SK-N-SH (cell line): ENCODE measurements at regions not wholly inside any gene's neighbourhood (a gene's known extent, or its start where the extent isn't known, plus 50 kb on each side); places are given as distances from the start of the nearest gene placed in this dataset.

ENCODE experiments used
- CTCF ChIA-PET: fragments of 300-600, 350-600 bp; formaldehyde crosslinking; extraction: SDS; loops from one replicate; lab custom pipeline; 2021; lab: Yijun Ruan, JAX
- POLR2A ChIA-PET: fragments of 350-600 bp; sonication (Branson Sonifier 250); formaldehyde crosslinking; extraction: SDS; loops from one replicate; lab custom pipeline; 2020; ENCODE audit warnings: antibody characterized with exemption, inconsistent platforms; lab: Yijun Ruan, JAX
- DNase-seq: peaks from one replicate; pipeline ENCODE4 v3.0.0; 2012
- H2AFZ ChIP-seq: fragments of 200-600 bp; sonication (generic); 2 replicates; pipeline ENCODE4 v1.8.1; 2016; ENCODE audit warnings: antibody characterized with exemption, mild to moderate bottlenecking, low read depth
- H3F3A ChIP-seq: fragments of 200-600 bp; sonication (generic); replicated peaks from 2 replicates; pipeline ENCODE3; 2016; ENCODE audit warnings: antibody characterized with exemption, mild to moderate bottlenecking; ENCODE audit not compliant: insufficient read depth
- H3K27ac ChIP-seq, 2 experiments: fragments of 200-500 bp in 1 of 2; fragments of 200-600 bp in 1 of 2; sonication (Bioruptor generic) in 1 of 2; sonication (generic), shearing (Covaris generic) in 1 of 2; 2 replicates each; pipeline versions ENCODE4 v1.5.1 to v1.6.1; 2014 to 2016; ENCODE audit warnings: low read depth in 2 of 2, inconsistent platforms in 1 of 2, low read length in 1 of 2, mild to moderate bottlenecking in 1 of 2, mixed read lengths in 1 of 2
- H3K27me3 ChIP-seq: fragments of 200-600 bp; sonication (generic), shearing (Covaris generic); 2 replicates; pipeline ENCODE4 v1.6.1; 2016; ENCODE audit warnings: mixed run types; ENCODE audit not compliant: insufficient read depth
- H3K36me3 ChIP-seq, 2 experiments: fragments of 200-500 bp in 1 of 2; fragments of 200-600 bp in 1 of 2; sonication (Bioruptor generic) in 1 of 2; sonication (generic) in 1 of 2; replicated peaks in 1 of 2; 2 replicates each; pipeline versions ENCODE3 to v1.5.1; 2014 to 2016; ENCODE audit warnings: low read length in 1 of 2, mild to moderate bottlenecking in 1 of 2; ENCODE audit not compliant: insufficient read depth in 2 of 2, control insufficient read depth in 1 of 2
- H3K4me1 ChIP-seq, 2 experiments: fragments of 200-500 bp in 1 of 2; fragments of 200-600 bp in 1 of 2; sonication (Bioruptor generic) in 1 of 2; sonication (generic), shearing (Covaris generic) in 1 of 2; 2 replicates each; pipeline versions ENCODE4 v1.5.1 to v1.6.1; 2014 to 2016; ENCODE audit warnings: low read depth in 1 of 2, low read length in 1 of 2, mixed run types in 1 of 2; ENCODE audit not compliant: insufficient read depth in 2 of 2, control insufficient read depth in 1 of 2
- H3K4me2 ChIP-seq: fragments of 200-600 bp; sonication (generic), shearing (Covaris generic); 2 replicates; pipeline ENCODE4 v1.6.1; 2017; ENCODE audit warnings: mixed run types
- H3K4me3 ChIP-seq, 2 experiments: fragments of 200-500 bp in 1 of 2; fragments of 200-600 bp in 1 of 2; sonication (Bioruptor generic) in 1 of 2; sonication (generic), shearing (Covaris generic) in 1 of 2; 2 replicates each; pipeline versions ENCODE4 v1.5.1 to v1.8.1; 2014 to 2016; ENCODE audit warnings: low read depth in 2 of 2, inconsistent platforms in 1 of 2, low read length in 1 of 2, mild to moderate bottlenecking in 1 of 2, mixed read lengths in 1 of 2, moderate library complexity in 1 of 2
- H3K79me2 ChIP-seq: fragments of 200-600 bp; sonication (generic); 2 replicates; pipeline ENCODE4 v1.8.1; 2017; ENCODE audit warnings: mild to moderate bottlenecking; ENCODE audit not compliant: insufficient read depth
- H3K9ac ChIP-seq: fragments of 200-600 bp; sonication (generic); 2 replicates; pipeline ENCODE4 v1.6.1; 2017; ENCODE audit warnings: mixed run types
- H3K9me2 ChIP-seq: fragments of 200-600 bp; sonication (generic); 2 replicates; pipeline ENCODE4 v1.6.1; 2017; ENCODE audit warnings: mixed run types
- H3K9me3 ChIP-seq: fragments of 200-600 bp; sonication (generic); 2 replicates; pipeline ENCODE4 v1.6.1; 2017; ENCODE audit warnings: mixed run types, mild to moderate bottlenecking, moderate library complexity
- H4K20me1 ChIP-seq: fragments of 200-600 bp; sonication (generic); 2 replicates; pipeline ENCODE4 v1.6.1; 2017; ENCODE audit warnings: mild to moderate bottlenecking, mixed run types; ENCODE audit not compliant: insufficient read depth
- MXI1 ChIP-seq: IDR thresholded peaks from 2 replicates; pipeline ENCODE4 v1.6.1; 2012; ENCODE audit warnings: mild to moderate bottlenecking, low read depth, low read length, improper control_type of control experiment
- POLR2AphosphoS5 ChIP-seq: IDR thresholded peaks from 2 replicates; pipeline ENCODE4 v1.6.1; 2012; ENCODE audit warnings: low read depth, low read length
- TCF12 ChIP-seq: IDR thresholded peaks from 2 replicates; pipeline ENCODE4 v1.4.0; 2012
- WGBS: methylation state at CpG from one replicate; pipeline ENCODE4 v1.1.6; 2017; ENCODE audit warnings: low lambda C conversion rate; 5-methylcytosine and 5-hydroxymethylcytosine counted together
- TF ChIP-seq, protein P1 (sequence below): IDR thresholded peaks from 2 replicates; pipeline ENCODE4 v1.6.1; 2012; ENCODE audit warnings: mild to moderate bottlenecking, low read depth, low read length, moderate library complexity
- TF ChIP-seq, protein P2 (sequence below): fragments of 150-350 bp; IDR thresholded peaks from 2 replicates; pipeline ENCODE4 v1.6.1; 2017; ENCODE audit warnings: antibody characterized with exemption, low read length, low read depth, borderline replicate concordance
- TF ChIP-seq, protein P3 (sequence below): fragments of 150-350 bp; IDR thresholded peaks from 2 replicates; pipeline ENCODE4 v1.6.1; 2016; ENCODE audit warnings: mild to moderate bottlenecking, low read depth, low read length

DNA sequence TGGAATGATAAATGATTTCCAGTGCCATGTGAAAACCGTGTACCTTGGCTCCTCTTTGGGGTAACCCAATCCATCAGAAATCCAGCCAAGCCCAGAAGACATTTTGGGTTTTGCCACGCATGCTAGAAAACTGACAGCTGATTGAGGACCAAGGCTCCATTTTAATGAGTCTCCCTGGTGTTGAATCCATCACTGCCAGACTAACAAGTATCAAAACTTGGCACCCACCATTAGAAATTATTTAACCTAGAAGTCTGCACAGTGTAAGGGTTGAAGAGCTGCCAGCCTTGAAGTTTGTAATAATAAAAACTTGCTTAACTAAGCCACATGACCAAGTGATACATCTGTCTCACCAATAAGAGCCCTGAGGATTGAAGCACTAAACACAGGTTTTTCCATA lies 369.9 kb downstream of the DNAH5 start (continued):
- TF ChIP-seq, protein P1, sequence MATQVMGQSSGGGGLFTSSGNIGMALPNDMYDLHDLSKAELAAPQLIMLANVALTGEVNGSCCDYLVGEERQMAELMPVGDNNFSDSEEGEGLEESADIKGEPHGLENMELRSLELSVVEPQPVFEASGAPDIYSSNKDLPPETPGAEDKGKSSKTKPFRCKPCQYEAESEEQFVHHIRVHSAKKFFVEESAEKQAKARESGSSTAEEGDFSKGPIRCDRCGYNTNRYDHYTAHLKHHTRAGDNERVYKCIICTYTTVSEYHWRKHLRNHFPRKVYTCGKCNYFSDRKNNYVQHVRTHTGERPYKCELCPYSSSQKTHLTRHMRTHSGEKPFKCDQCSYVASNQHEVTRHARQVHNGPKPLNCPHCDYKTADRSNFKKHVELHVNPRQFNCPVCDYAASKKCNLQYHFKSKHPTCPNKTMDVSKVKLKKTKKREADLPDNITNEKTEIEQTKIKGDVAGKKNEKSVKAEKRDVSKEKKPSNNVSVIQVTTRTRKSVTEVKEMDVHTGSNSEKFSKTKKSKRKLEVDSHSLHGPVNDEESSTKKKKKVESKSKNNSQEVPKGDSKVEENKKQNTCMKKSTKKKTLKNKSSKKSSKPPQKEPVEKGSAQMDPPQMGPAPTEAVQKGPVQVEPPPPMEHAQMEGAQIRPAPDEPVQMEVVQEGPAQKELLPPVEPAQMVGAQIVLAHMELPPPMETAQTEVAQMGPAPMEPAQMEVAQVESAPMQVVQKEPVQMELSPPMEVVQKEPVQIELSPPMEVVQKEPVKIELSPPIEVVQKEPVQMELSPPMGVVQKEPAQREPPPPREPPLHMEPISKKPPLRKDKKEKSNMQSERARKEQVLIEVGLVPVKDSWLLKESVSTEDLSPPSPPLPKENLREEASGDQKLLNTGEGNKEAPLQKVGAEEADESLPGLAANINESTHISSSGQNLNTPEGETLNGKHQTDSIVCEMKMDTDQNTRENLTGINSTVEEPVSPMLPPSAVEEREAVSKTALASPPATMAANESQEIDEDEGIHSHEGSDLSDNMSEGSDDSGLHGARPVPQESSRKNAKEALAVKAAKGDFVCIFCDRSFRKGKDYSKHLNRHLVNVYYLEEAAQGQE: no peak
- TF ChIP-seq, protein P2, sequence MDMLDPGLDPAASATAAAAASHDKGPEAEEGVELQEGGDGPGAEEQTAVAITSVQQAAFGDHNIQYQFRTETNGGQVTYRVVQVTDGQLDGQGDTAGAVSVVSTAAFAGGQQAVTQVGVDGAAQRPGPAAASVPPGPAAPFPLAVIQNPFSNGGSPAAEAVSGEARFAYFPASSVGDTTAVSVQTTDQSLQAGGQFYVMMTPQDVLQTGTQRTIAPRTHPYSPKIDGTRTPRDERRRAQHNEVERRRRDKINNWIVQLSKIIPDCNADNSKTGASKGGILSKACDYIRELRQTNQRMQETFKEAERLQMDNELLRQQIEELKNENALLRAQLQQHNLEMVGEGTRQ: no peak
- TF ChIP-seq, protein P3, sequence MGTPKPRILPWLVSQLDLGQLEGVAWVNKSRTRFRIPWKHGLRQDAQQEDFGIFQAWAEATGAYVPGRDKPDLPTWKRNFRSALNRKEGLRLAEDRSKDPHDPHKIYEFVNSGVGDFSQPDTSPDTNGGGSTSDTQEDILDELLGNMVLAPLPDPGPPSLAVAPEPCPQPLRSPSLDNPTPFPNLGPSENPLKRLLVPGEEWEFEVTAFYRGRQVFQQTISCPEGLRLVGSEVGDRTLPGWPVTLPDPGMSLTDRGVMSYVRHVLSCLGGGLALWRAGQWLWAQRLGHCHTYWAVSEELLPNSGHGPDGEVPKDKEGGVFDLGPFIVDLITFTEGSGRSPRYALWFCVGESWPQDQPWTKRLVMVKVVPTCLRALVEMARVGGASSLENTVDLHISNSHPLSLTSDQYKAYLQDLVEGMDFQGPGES: no peak

DNA sequence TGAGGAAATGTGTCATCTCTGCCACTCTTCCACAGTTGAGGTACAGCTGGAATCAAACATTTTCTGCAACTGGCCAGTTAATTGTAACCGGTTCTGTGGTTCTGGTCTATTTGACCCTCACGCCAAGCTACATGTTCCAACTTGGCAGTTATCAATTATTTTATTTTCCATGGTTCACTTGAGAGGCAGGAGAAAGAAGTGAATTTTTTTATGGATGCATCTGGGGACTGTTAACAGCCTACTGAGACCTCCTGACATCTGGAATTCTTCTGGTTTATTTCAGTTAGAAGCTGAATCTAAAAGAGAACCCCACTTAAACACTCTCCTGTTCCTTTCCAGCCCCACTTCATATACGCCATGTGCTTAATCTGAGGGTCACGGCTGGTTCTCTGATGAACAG lies 372.3 kb downstream of the DNAH5 start:
- H2AFZ ChIP-seq: no peak overlapping the region
- CTCF ChIA-PET: no interaction called here

DNA sequence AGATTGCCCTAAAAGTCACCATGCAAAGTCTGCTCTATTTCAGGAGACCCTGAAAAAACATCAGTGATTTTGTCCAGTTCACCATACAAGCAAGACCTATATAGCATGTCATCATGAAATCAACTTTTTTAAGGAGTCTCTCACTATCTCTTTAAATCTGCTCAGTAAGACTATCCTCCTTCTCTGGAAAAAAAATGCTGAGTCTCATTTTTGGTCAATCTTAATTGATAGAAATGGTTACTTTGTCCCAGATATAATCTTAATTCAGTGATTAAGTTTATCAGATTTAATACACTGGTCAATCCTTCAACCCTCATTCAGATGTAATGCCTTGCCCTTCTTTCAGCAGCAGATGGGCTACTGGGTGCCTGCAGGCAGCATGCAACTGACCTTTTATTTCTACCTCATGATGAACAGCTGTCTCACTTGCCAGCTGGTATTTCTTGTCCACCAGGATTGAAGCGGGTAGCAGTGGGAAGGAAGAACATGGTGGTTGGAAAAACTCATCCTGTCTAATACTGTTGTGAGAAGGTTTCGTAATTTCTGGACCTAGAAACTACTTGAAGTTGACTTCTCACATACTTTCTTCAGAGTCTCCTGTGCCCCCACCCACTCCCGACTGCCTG lies 375.3 kb downstream of the DNAH5 start:
- DNase-seq: no peak
- no peak overlapping the region for H3K27ac ChIP-seq
- WGBS: 40% methylated on average over 3 of the region's 3 CpGs
- peaks cover 0 to 5% of the 10 kb centered on the region in 2 experiments; a peak in 1 of 4 replicates for H3K4me1 ChIP-seq
- peaks cover 13% of the 10 kb centered on the region for H3F3A ChIP-seq
- H3K36me3 ChIP-seq: no peaks in the 10 kb centered on the region
- H2AFZ ChIP-seq: no peak overlapping the region
- no peak overlapping the region for H3K4me2 ChIP-seq
- CTCF ChIA-PET: no interaction called here
- H3K27me3 ChIP-seq: no peaks in the 10 kb centered on the region
- H3K9me2 ChIP-seq: no peaks in the 10 kb centered on the region
- H3K79me2 ChIP-seq: no peaks in the 10 kb centered on the region
- no peak overlapping the region for H3K9ac ChIP-seq
- H4K20me1 ChIP-seq: no peaks in the 10 kb centered on the region
- POLR2A ChIA-PET: no interaction called here
- TF ChIP-seq POLR2AphosphoS5: no peak
- H3K4me3 ChIP-seq: no peak overlapping the region
- no peaks in the 10 kb centered on the region for H3K9me3 ChIP-seq

More for the DNA sequence above, 372.3 kb downstream of the DNAH5 start:
- WGBS: 29% methylated on average over 4 of the region's 4 CpGs
- Histone ChIP-seq H3K9me2 (no peaks in the 10 kb centered on the region), H3K27me3 (no peaks in the 10 kb centered on the region), H3K79me2 (no peaks in the 10 kb centered on the region), H3F3A (peaks cover 6% of the 10 kb centered on the region), H3K4me1 (peaks cover 0 to 4% of the 10 kb centered on the region in 2 experiments; a peak in 1 of 4 replicates), H3K36me3 (no peaks in the 10 kb centered on the region), H4K20me1 (no peaks in the 10 kb centered on the region), H3K9me3 (no peaks in the 10 kb centered on the region), H3K27ac (no peak overlapping the region), H3K9ac (no peak overlapping the region), H3K4me2 (no peak overlapping the region), H3K4me3 (no peak overlapping the region)
- TF ChIP-seq TCF12: peak; percentile 20; the same call in 1 of the 2 replicates
- TF ChIP-seq MXI1: no peak
- POLR2A ChIA-PET: no interaction called here
- no peak for DNase-seq
